GM18873 (cell line): ENCODE measurements at regions not wholly inside any gene's neighbourhood (a gene's known extent, or its start where the extent isn't known, plus 50 kb on each side); places are given as distances from the start of the nearest gene placed in this dataset.
"Not testable (repeated sequence)": the region's sequence is repeated elsewhere in the genome, so short reads cannot be mapped to it uniquely, and the experiment has no call there.

ENCODE experiments used
- ATAC-seq: cut with Tn5 transposase; IDR thresholded peaks from one replicate; pipeline ENCODE4 v1.9.1; 2021; ENCODE audit warnings: mild to moderate bottlenecking, moderate library complexity, moderate number of reproducible peaks; ENCODE audit not compliant: unreplicated experiment, low FRiP score

GRCh38 chr18:55735199-55735855 lies 147.3 kb upstream of the TCF4 start:
- no peak for ATAC-seq

GRCh38 chr18:55732227-55733106 lies 144.5 kb upstream of the TCF4 start:
- no peak for ATAC-seq

GRCh38 chr18:55731594-55732042 lies 143.6 kb upstream of the TCF4 start:
- no peak for ATAC-seq

GRCh38 chr18:55721006-55721405 lies 133.0 kb upstream of the TCF4 start:
- ATAC-seq = not testable (repeated sequence)

- no peak for ATAC-seq
These were observed 125.7 kb upstream of the TCF4 start for GRCh38 chr18:55713707-55714106.

GRCh38 chr18:55706898-55707297 lies 118.9 kb upstream of the TCF4 start:
- no peak for ATAC-seq

GRCh38 chr18:55699233-55699765 lies 111.3 kb upstream of the TCF4 start:
- ATAC-seq = no peak

GRCh38 chr18:55696811-55697210 lies 108.8 kb upstream of the TCF4 start:
- no peak for ATAC-seq

- no peak for ATAC-seq
These were observed 107.1 kb upstream of the TCF4 start for GRCh38 chr18:55695091-55695490.

- no peak for ATAC-seq
These were observed 106.3 kb upstream of the TCF4 start for GRCh38 chr18:55694291-55694690.

GRCh38 chr18:55688030-55688429 lies 100.0 kb upstream of the TCF4 start:
- no peak for ATAC-seq

- no peak for ATAC-seq
These were observed 99.1 kb upstream of the TCF4 start for GRCh38 chr18:55687106-55687505.

GRCh38 chr18:55685638-55686037 lies 97.6 kb upstream of the TCF4 start:
- ATAC-seq = no peak

- no peak for ATAC-seq
These were observed 84.8 kb upstream of the TCF4 start for GRCh38 chr18:55672574-55673361.

- ATAC-seq = no peak
These were observed 77.5 kb upstream of the TCF4 start for GRCh38 chr18:55665506-55665905.

GRCh38 chr18:55664758-55665400 lies 76.9 kb upstream of the TCF4 start:
- not testable (repeated sequence) for ATAC-seq

GRCh38 chr18:55663891-55664290 lies 75.9 kb upstream of the TCF4 start:
- ATAC-seq = no peak

- no peak for ATAC-seq
These were observed 70.6 kb upstream of the TCF4 start for GRCh38 chr18:55658598-55658997.

GRCh38 chr18:55657572-55658331 lies 69.8 kb upstream of the TCF4 start:
- no peak for ATAC-seq

GRCh38 chr18:55654986-55655385 lies 67.0 kb upstream of the TCF4 start:
- ATAC-seq = no peak
